SHP77 treated with DMSO at 0.1 percent for 48 hours (cell line): ENCODE measurements at regions not wholly inside any gene's neighbourhood (a gene's known extent, or its start where the extent isn't known, plus 50 kb on each side); places are given as distances from the start of the nearest gene placed in this dataset.
"Not testable (repeated sequence)": the region's sequence is repeated elsewhere in the genome, so short reads cannot be mapped to it uniquely, and the experiment has no call there.

Experiments
- DNase-seq: peaks from one replicate; lab custom pipeline; 2025; lab: John Stamatoyannopoulos, UW

- DNase-seq = no peak
Observed at GRCh38 chr12:105457026-105457425, 126.5 kb downstream of the C12orf75 start.

GRCh38 chr12:105459760-105460330, 129.4 kb downstream of the C12orf75 start:
- no peak for DNase-seq

GRCh38 chr12:105461271-105461943, 130.9 kb downstream of the C12orf75 start:
- no peak for DNase-seq

GRCh38 chr12:105461944-105462762, 131.7 kb downstream of the C12orf75 start:
- no peak for DNase-seq

GRCh38 chr12:105462831-105463230, 132.3 kb downstream of the C12orf75 start:
- no peak for DNase-seq

- DNase-seq = no peak
Observed at GRCh38 chr12:105464406-105464805, 133.9 kb downstream of the C12orf75 start.

GRCh38 chr12:105466231-105466900, 135.9 kb downstream of the C12orf75 start:
- DNase-seq = no peak

- no peak for DNase-seq
Observed at GRCh38 chr12:105466901-105467598, 136.6 kb downstream of the C12orf75 start.

- no peak for DNase-seq
Observed at GRCh38 chr12:105467710-105468366, 137.3 kb downstream of the C12orf75 start.

GRCh38 chr12:105468464-105468863, 138.0 kb downstream of the C12orf75 start:
- DNase-seq = no peak

GRCh38 chr12:105469211-105469610, 138.7 kb downstream of the C12orf75 start:
- DNase-seq = no peak

GRCh38 chr12:105469701-105470100, 139.2 kb downstream of the C12orf75 start:
- no peak for DNase-seq

- no peak for DNase-seq
Observed at GRCh38 chr12:105470102-105470501, 139.6 kb downstream of the C12orf75 start.

GRCh38 chr12:105470601-105471000, 140.1 kb downstream of the C12orf75 start:
- no peak for DNase-seq

GRCh38 chr12:105474672-105475071, 144.2 kb downstream of the C12orf75 start:
- no peak for DNase-seq

- no peak for DNase-seq
Observed at GRCh38 chr12:105476616-105477015, 146.1 kb downstream of the C12orf75 start.

GRCh38 chr12:105477873-105478272, 147.4 kb downstream of the C12orf75 start:
- DNase-seq = no peak

GRCh38 chr12:105478788-105479187, 148.3 kb downstream of the C12orf75 start:
- not testable (repeated sequence) for DNase-seq

GRCh38 chr12:105479710-105480109, 149.2 kb downstream of the C12orf75 start:
- no peak for DNase-seq

- DNase-seq = no peak
Observed at GRCh38 chr12:105480162-105480561, 149.7 kb downstream of the C12orf75 start.
